CD8-positive, alpha-beta memory T cell (primary cell): ENCODE measurements at regions not wholly inside any gene's neighbourhood (a gene's known extent, or its start where the extent isn't known, plus 50 kb on each side); places are given as distances from the start of the nearest gene placed in this dataset.
"Not testable (repeated sequence)": the region's sequence is repeated elsewhere in the genome, so short reads cannot be mapped to it uniquely, and the experiment has no call there.

ENCODE experiments used
- CTCF ChIA-PET: fragments of 350-600 bp; sonication (Branson Sonifier 250); formaldehyde crosslinking; loops from one replicate; lab custom pipeline; 2021; ENCODE audit warnings: antibody characterized with exemption; lab: Charles Lee
- POLR2A ChIA-PET: fragments of 350-600 bp; sonication (Branson Sonifier 250); formaldehyde crosslinking; loops from one replicate; lab custom pipeline; 2021; ENCODE audit warnings: antibody characterized with exemption; lab: Charles Lee
- DNase-seq, 5 donors: peaks; one replicate each; pipeline versions ENCODE4 v3.0.0 to v3.0.0-alpha.2; 2020 to 2022; ENCODE audit warnings: mixed read lengths in 1 of 5
- H3K27ac ChIP-seq: one replicate; pipeline ENCODE4 v1.7.0; 2013; ENCODE audit warnings: low read depth, mild to moderate bottlenecking, low read length, moderate library complexity
- H3K27me3 ChIP-seq: 2 replicates; pipeline ENCODE4 v1.7.0; 2013; ENCODE audit warnings: low read length, mild to moderate bottlenecking; ENCODE audit not compliant: insufficient read depth, poor library complexity, severe bottlenecking
- H3K36me3 ChIP-seq: 2 replicates; pipeline ENCODE4 v1.7.0; 2013; ENCODE audit warnings: mild to moderate bottlenecking, low read length, moderate library complexity; ENCODE audit not compliant: insufficient read depth
- H3K4me1 ChIP-seq: 2 replicates; pipeline ENCODE4 v1.7.0; 2013; ENCODE audit warnings: mild to moderate bottlenecking, low read length, moderate library complexity; ENCODE audit not compliant: insufficient read depth
- H3K4me3 ChIP-seq: 2 replicates; pipeline ENCODE4 v1.7.0; 2013; ENCODE audit warnings: mild to moderate bottlenecking, low read length
- H3K9me3 ChIP-seq: 2 replicates; pipeline ENCODE4 v1.7.0; 2013; ENCODE audit warnings: mild to moderate bottlenecking, low read length
- H3K27ac Mint-ChIP-seq, 8 donors: one replicate each; pipeline ENCODE4 v1.8.0; 2020 to 2021; ENCODE audit warnings: mixed read lengths in 8 of 8, mild to moderate bottlenecking in 6 of 8, inconsistent platforms in 3 of 8, moderate library complexity in 3 of 8
- H3K27me3 Mint-ChIP-seq, 2 donors: one replicate each; pipeline ENCODE4 v1.8.0; 2020 to 2021; ENCODE audit warnings: mixed read lengths in 2 of 2, mild to moderate bottlenecking in 1 of 2, moderate library complexity in 1 of 2
- H3K36me3 Mint-ChIP-seq, 3 donors: one replicate each; pipeline ENCODE4 v1.8.0; 2020 to 2021; ENCODE audit warnings: mixed read lengths in 3 of 3, inconsistent platforms in 1 of 3, mild to moderate bottlenecking in 1 of 3
- H3K4me1 Mint-ChIP-seq, 3 donors: one replicate each; pipeline ENCODE4 v1.8.0; 2020 to 2021; ENCODE audit warnings: mixed read lengths in 3 of 3, inconsistent platforms in 1 of 3, mild to moderate bottlenecking in 1 of 3
- H3K4me3 Mint-ChIP-seq, 7 donors: one replicate each; pipeline ENCODE4 v1.8.0; 2020 to 2021; ENCODE audit warnings: mixed read lengths in 7 of 7, mild to moderate bottlenecking in 6 of 7, moderate library complexity in 4 of 7, inconsistent platforms in 2 of 7
- H3K9me3 Mint-ChIP-seq, 5 donors: one replicate each; pipeline ENCODE4 v1.8.0; 2020 to 2022; ENCODE audit warnings: mixed read lengths in 5 of 5, mild to moderate bottlenecking in 3 of 5, moderate library complexity in 2 of 5, inconsistent platforms in 1 of 5

GRCh38 chr11:42849362-42849761, 462.4 kb upstream of the API5 start:
- Histone ChIP-seq H3K27ac (no peak overlapping the region), H3K9me3 (no peaks in the 10 kb centered on the region), H3K27me3 (no peaks in the 10 kb centered on the region), H3K4me1 (no peaks in the 10 kb centered on the region), H3K36me3 (no peaks in the 10 kb centered on the region), H3K4me3 (no peak overlapping the region)
- POLR2A ChIA-PET, result no interaction called here
- Mint-ChIP-seq H3K27me3 (no peaks in the 10 kb centered on the region), H3K4me1 (no peaks in the 10 kb centered on the region), H3K27ac (no peak overlapping the region), H3K4me3 (no peak overlapping the region), H3K9me3 (peaks cover 4 to 13% (median 6%) of the 10 kb centered on the region in 5 donors), H3K36me3 (no peaks in the 10 kb centered on the region)
- CTCF ChIA-PET, result no interaction called here
- no peak for DNase-seq

- ChIA-PET CTCF (no interaction called here), POLR2A (no interaction called here)
- no peaks in the 10 kb centered on the region for H3K27me3 ChIP-seq
- no peaks in the 10 kb centered on the region for H3K36me3 ChIP-seq
- Mint-ChIP-seq H3K4me1 (no peaks in the 10 kb centered on the region), H3K36me3 (no peaks in the 10 kb centered on the region), H3K27ac (no peak overlapping the region), H3K9me3 (peaks cover 3 to 22% (median 4%) of the 10 kb centered on the region in 5 donors), H3K4me3 (no peak overlapping the region), H3K27me3 (no peaks in the 10 kb centered on the region)
- H3K4me1 ChIP-seq, result no peaks in the 10 kb centered on the region
- no peaks in the 10 kb centered on the region for H3K9me3 ChIP-seq
- DNase-seq, result no peak
- H3K27ac ChIP-seq, result no peak overlapping the region
- H3K4me3 ChIP-seq, result no peak overlapping the region
Observed at GRCh38 chr11:42857344-42857743, 454.5 kb upstream of the API5 start.

GRCh38 chr11:42870480-42870879, 441.3 kb upstream of the API5 start:
- Histone ChIP-seq H3K9me3 (no peaks in the 10 kb centered on the region), H3K4me3 (no peak overlapping the region), H3K4me1 (no peaks in the 10 kb centered on the region), H3K27ac (no peak overlapping the region), H3K27me3 (no peaks in the 10 kb centered on the region), H3K36me3 (no peaks in the 10 kb centered on the region)
- ChIA-PET CTCF (no interaction called here), POLR2A (no interaction called here)
- H3K4me1 Mint-ChIP-seq, result no peaks in the 10 kb centered on the region
- peaks cover 5 to 17% (median 8%) of the 10 kb centered on the region in 5 donors for H3K9me3 Mint-ChIP-seq
- H3K4me3 Mint-ChIP-seq, result no peak overlapping the region
- H3K27ac Mint-ChIP-seq, result no peak overlapping the region
- H3K27me3 Mint-ChIP-seq, result no peaks in the 10 kb centered on the region
- no peak for DNase-seq
- no peaks in the 10 kb centered on the region for H3K36me3 Mint-ChIP-seq

GRCh38 chr11:42873800-42874405, 437.9 kb upstream of the API5 start:
- H3K27ac Mint-ChIP-seq, POLR2A ChIA-PET, H3K27me3 Mint-ChIP-seq, H3K36me3 Mint-ChIP-seq, H3K27me3 ChIP-seq, CTCF ChIA-PET, H3K27ac ChIP-seq, H3K4me1 ChIP-seq, DNase-seq, H3K4me3 Mint-ChIP-seq, H3K9me3 ChIP-seq, H3K36me3 ChIP-seq, H3K4me1 Mint-ChIP-seq, H3K4me3 ChIP-seq: not testable (repeated sequence)
- H3K9me3 Mint-ChIP-seq, result peaks cover 8 to 18% (median 9%) of the 10 kb centered on the region in 5 donors

- H3K4me1 ChIP-seq, H3K4me3 ChIP-seq, POLR2A ChIA-PET, H3K36me3 ChIP-seq, H3K27ac Mint-ChIP-seq, H3K4me3 Mint-ChIP-seq, H3K36me3 Mint-ChIP-seq, H3K27me3 ChIP-seq, H3K27me3 Mint-ChIP-seq, H3K27ac ChIP-seq, H3K9me3 ChIP-seq, H3K4me1 Mint-ChIP-seq, CTCF ChIA-PET, DNase-seq: not testable (repeated sequence)
- H3K9me3 Mint-ChIP-seq, result peaks cover 0 to 15% (median 4%) of the 10 kb centered on the region in 5 donors
Observed at GRCh38 chr11:42881335-42881734, 430.5 kb upstream of the API5 start.

GRCh38 chr11:42890773-42891172, 421.0 kb upstream of the API5 start:
- Mint-ChIP-seq H3K4me3 (no peak overlapping the region), H3K27me3 (no peaks in the 10 kb centered on the region), H3K36me3 (no peaks in the 10 kb centered on the region), H3K27ac (no peak overlapping the region), H3K4me1 (no peaks in the 10 kb centered on the region), H3K9me3 (peaks cover 0 to 24% (median 3%) of the 10 kb centered on the region in 5 donors)
- Histone ChIP-seq H3K27ac (no peak overlapping the region), H3K27me3 (no peaks in the 10 kb centered on the region), H3K4me3 (no peak overlapping the region), H3K36me3 (no peaks in the 10 kb centered on the region), H3K4me1 (no peaks in the 10 kb centered on the region), H3K9me3 (no peaks in the 10 kb centered on the region)
- ChIA-PET CTCF (no interaction called here), POLR2A (no interaction called here)
- DNase-seq, result no peak

- Histone ChIP-seq H3K36me3 (no peaks in the 10 kb centered on the region), H3K4me1 (no peaks in the 10 kb centered on the region), H3K27me3 (no peaks in the 10 kb centered on the region), H3K4me3 (no peak overlapping the region), H3K27ac (no peak overlapping the region), H3K9me3 (no peaks in the 10 kb centered on the region)
- Mint-ChIP-seq H3K36me3 (no peaks in the 10 kb centered on the region), H3K9me3 (peaks cover 2 to 12% (median 7%) of the 10 kb centered on the region in 5 donors), H3K27me3 (no peaks in the 10 kb centered on the region), H3K4me1 (no peaks in the 10 kb centered on the region), H3K27ac (no peak overlapping the region), H3K4me3 (no peak overlapping the region)
- DNase-seq, result no peak
- ChIA-PET CTCF (no interaction called here), POLR2A (no interaction called here)
Observed at GRCh38 chr11:42901084-42901483, 410.7 kb upstream of the API5 start.

GRCh38 chr11:42906226-42906625, 405.6 kb upstream of the API5 start:
- ChIA-PET POLR2A (no interaction called here), CTCF (no interaction called here)
- no peak overlapping the region for H3K27ac Mint-ChIP-seq
- Histone ChIP-seq H3K4me1 (no peaks in the 10 kb centered on the region), H3K27ac (no peak overlapping the region), H3K4me3 (no peak overlapping the region), H3K27me3 (no peaks in the 10 kb centered on the region), H3K9me3 (no peaks in the 10 kb centered on the region), H3K36me3 (no peaks in the 10 kb centered on the region)
- H3K4me1 Mint-ChIP-seq, result no peaks in the 10 kb centered on the region
- H3K4me3 Mint-ChIP-seq, result no peak overlapping the region
- H3K36me3 Mint-ChIP-seq, result no peaks in the 10 kb centered on the region
- H3K27me3 Mint-ChIP-seq, result no peaks in the 10 kb centered on the region
- H3K9me3 Mint-ChIP-seq, result peaks cover 2 to 13% (median 8%) of the 10 kb centered on the region in 5 donors
- DNase-seq, result no peak

GRCh38 chr11:42913731-42914130, 398.1 kb upstream of the API5 start:
- Histone ChIP-seq H3K4me3 (no peak overlapping the region), H3K9me3 (no peaks in the 10 kb centered on the region), H3K36me3 (no peaks in the 10 kb centered on the region), H3K27me3 (no peaks in the 10 kb centered on the region), H3K4me1 (no peaks in the 10 kb centered on the region), H3K27ac (no peak overlapping the region)
- ChIA-PET POLR2A (no interaction called here), CTCF (no interaction called here)
- Mint-ChIP-seq H3K9me3 (peaks cover 7 to 18% (median 11%) of the 10 kb centered on the region in 5 donors), H3K4me1 (no peaks in the 10 kb centered on the region), H3K27me3 (peaks cover 0 to 2% of the 10 kb centered on the region in 2 donors), H3K36me3 (no peaks in the 10 kb centered on the region), H3K27ac (no peak overlapping the region), H3K4me3 (no peak overlapping the region)
- DNase-seq, result no peak
